ENCODE measurements at regions not wholly inside any gene's neighbourhood (a gene's known extent, or its start where the extent isn't known, plus 50 kb on each side); places are given as distances from the start of the nearest gene placed in this dataset.

DNA sequence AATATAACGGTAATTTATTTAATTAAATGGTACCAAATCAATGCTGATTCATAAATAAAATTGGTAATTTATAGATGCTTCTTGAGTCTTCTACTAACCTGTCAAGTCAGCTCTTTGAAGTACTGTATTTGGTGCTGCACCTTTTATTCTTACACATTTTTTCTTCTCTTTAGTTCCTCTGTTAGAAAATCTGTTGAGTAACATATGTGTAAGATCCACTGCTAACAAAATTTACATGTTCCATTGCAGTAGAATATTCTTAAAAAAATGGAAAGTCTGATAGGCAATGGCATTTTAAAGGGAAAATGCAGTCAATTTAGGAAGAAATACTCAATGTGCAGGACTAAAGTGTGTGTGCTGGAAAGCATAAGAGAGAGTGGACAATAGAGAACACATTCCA, 936.6 kb downstream of the ZPLD1 start:
- H3K36me3 ChIP-seq (ENCODE audit: control insufficient read depth, insufficient read depth, low read length) = no peaks in the 10 kb centered on the region
- no peak overlapping the region for H3K4me3 ChIP-seq (ENCODE audit: low read depth in 2 of 2, low read length in 2 of 2)
- ATAC-seq = no peak
- TF ChIP-seq POLR2AphosphoS5 (IDR thresholded peaks at IDR 0.05; ENCODE audit: low read depth, low read length) (no peak), REST (IDR thresholded peaks at IDR 0.05; ENCODE audit: insufficient read depth in 1 of 2, low read depth in 2 of 2, low read length in 1 of 2) (no peak), SIN3A (IDR thresholded peaks at IDR 0.05; ENCODE audit: borderline replicate concordance, insufficient read depth, low read depth, low read length) (no peak), TCF7L2 (IDR thresholded peaks at IDR 0.05; ENCODE audit: low read depth, low read length) (no peak)
- TF ChIP-seq, protein P1, sequence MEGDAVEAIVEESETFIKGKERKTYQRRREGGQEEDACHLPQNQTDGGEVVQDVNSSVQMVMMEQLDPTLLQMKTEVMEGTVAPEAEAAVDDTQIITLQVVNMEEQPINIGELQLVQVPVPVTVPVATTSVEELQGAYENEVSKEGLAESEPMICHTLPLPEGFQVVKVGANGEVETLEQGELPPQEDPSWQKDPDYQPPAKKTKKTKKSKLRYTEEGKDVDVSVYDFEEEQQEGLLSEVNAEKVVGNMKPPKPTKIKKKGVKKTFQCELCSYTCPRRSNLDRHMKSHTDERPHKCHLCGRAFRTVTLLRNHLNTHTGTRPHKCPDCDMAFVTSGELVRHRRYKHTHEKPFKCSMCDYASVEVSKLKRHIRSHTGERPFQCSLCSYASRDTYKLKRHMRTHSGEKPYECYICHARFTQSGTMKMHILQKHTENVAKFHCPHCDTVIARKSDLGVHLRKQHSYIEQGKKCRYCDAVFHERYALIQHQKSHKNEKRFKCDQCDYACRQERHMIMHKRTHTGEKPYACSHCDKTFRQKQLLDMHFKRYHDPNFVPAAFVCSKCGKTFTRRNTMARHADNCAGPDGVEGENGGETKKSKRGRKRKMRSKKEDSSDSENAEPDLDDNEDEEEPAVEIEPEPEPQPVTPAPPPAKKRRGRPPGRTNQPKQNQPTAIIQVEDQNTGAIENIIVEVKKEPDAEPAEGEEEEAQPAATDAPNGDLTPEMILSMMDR (IDR thresholded peaks at IDR 0.05) = no peak
- ChIA-PET CTCF (no interaction called here), POLR2A (no interaction called here)
- BruUV-seq (replicated peaks) = no TSS peak
- H3K4me1 ChIP-seq (ENCODE audit: control insufficient read depth, insufficient read depth, low read length) = no peaks in the 10 kb centered on the region
- H3K27me3 ChIP-seq (ENCODE audit: control insufficient read depth, insufficient read depth, low read length) = no peaks in the 10 kb centered on the region
- DNase-seq (ENCODE audit: low read depth, low spot score) = no peak
- in situ Hi-C loops (cut with HindIII; ENCODE audit: low pct_unique_long_range_greater_than_20kb, low sequenced_read_pairs) = no loop called here
- H3K9me3 ChIP-seq (ENCODE audit: control insufficient read depth, insufficient read depth, low read depth, low read length) = peaks cover 11% of the 10 kb centered on the region; the same call in 1 of the 2 replicates
- no peak overlapping the region for H3K27ac ChIP-seq (ENCODE audit: low read length)
- intact Hi-C loops (cut with micrococcal nuclease; ENCODE audit: unreplicated experiment) = no loop called here

DNA sequence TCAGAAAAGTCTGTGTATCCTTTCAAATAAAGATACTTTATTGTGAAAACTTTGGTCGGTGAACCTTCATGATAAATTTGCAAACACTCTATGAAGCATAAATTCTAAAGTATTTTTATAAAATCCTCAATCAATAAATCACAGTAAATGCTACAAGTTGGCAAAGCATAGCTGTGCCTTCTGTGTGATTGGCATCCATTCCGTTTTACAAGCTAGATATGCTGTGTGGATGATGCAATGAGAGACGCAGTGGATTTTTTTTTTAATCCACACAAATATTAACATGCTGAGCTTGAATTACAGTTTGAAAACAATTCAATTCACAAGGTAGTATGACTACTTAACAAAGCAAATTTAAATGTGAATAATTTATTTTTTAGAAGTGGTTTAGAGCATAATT, 937.2 kb downstream of the ZPLD1 start:
- POLR2A ChIA-PET = no interaction called here
- in situ Hi-C loops (cut with HindIII; ENCODE audit: low pct_unique_long_range_greater_than_20kb, low sequenced_read_pairs) = no loop called here
- BruUV-seq (replicated peaks) = no TSS peak

More for the DNA sequence above, 937.2 kb downstream of the ZPLD1 start:
- Histone ChIP-seq H3K9me3 (ENCODE audit: control insufficient read depth, insufficient read depth, low read depth, low read length) (peaks cover 11% of the 10 kb centered on the region; the same call in 1 of the 2 replicates), H3K27me3 (ENCODE audit: control insufficient read depth, insufficient read depth, low read length) (no peaks in the 10 kb centered on the region), H3K27ac (ENCODE audit: low read length) (no peak overlapping the region), H3K4me3 (ENCODE audit: low read depth in 2 of 2, low read length in 2 of 2) (no peak overlapping the region), H3K4me1 (ENCODE audit: control insufficient read depth, insufficient read depth, low read length) (no peaks in the 10 kb centered on the region), H3K36me3 (ENCODE audit: control insufficient read depth, insufficient read depth, low read length) (no peaks in the 10 kb centered on the region)
- CTCF ChIA-PET = no interaction called here
- DNase-seq (ENCODE audit: low read depth, low spot score) (no peak), ATAC-seq (no peak)
- TF ChIP-seq, protein P1 (IDR thresholded peaks at IDR 0.05) = no peak
- TF ChIP-seq REST (IDR thresholded peaks at IDR 0.05; ENCODE audit: insufficient read depth in 1 of 2, low read depth in 2 of 2, low read length in 1 of 2) (no peak), SIN3A (IDR thresholded peaks at IDR 0.05; ENCODE audit: borderline replicate concordance, insufficient read depth, low read depth, low read length) (no peak), POLR2AphosphoS5 (IDR thresholded peaks at IDR 0.05; ENCODE audit: low read depth, low read length) (no peak), TCF7L2 (IDR thresholded peaks at IDR 0.05; ENCODE audit: low read depth, low read length) (no peak)
- intact Hi-C loops (cut with micrococcal nuclease; ENCODE audit: unreplicated experiment) = no loop called here
